IMR-90 (cell line): ENCODE measurements at regions not wholly inside any gene's neighbourhood (a gene's known extent, or its start where the extent isn't known, plus 50 kb on each side); places are given as distances from the start of the nearest gene placed in this dataset.

Experiments
- ATAC-seq: fragments of 200-7000 bp; cut with Tn5 transposase; 2 replicates; pipeline ENCODE4 v1.9.1; 2020; ENCODE audit warnings: low read depth, mild to moderate bottlenecking, moderate library complexity
- BruUV-seq: library from RNA; stranded (reverse); fragments of 400-500 nt; replicated peaks from 2 replicates; lab custom pipeline; 2021; lab: Mats Ljungman, UMichigan
- CTCF ChIA-PET: fragments of 300-600 bp; formaldehyde crosslinking; extraction: SDS; loops from one replicate; lab custom pipeline; 2021; ENCODE audit warnings: antibody characterized with exemption; lab: Yijun Ruan, JAX
- POLR2A ChIA-PET: fragments of 300-600 bp; sonication (Branson Sonifier 250); formaldehyde crosslinking; loops from one replicate; lab custom pipeline; 2022; ENCODE audit warnings: antibody characterized with exemption; ENCODE audit not compliant: unreplicated experiment; lab: Charles Lee
- DNase-seq: peaks from one replicate; pipeline ENCODE4 v3.0.0; 2013
- H2AFZ ChIP-seq: replicated peaks from 2 replicates; pipeline ENCODE3; 2013; ENCODE audit warnings: low read length, mild to moderate bottlenecking; ENCODE audit not compliant: poor library complexity
- H2AK5ac ChIP-seq: 2 replicates; pipeline ENCODE4 v1.6.1; 2013; ENCODE audit warnings: low read depth, low read length, inconsistent platforms
- H2AK9ac ChIP-seq: replicated peaks from 2 replicates; pipeline ENCODE3; 2013; ENCODE audit warnings: mild to moderate bottlenecking, low read depth, low read length, moderate library complexity; ENCODE audit not compliant: poor library complexity
- H2BK120ac ChIP-seq: 2 replicates; pipeline ENCODE4 v1.6.1; 2013; ENCODE audit warnings: low read depth, low read length, inconsistent platforms
- H2BK15ac ChIP-seq: 3 replicates; pipeline ENCODE4 v1.6.1; 2013; ENCODE audit warnings: low read depth, low read length, inconsistent platforms
- H2BK20ac ChIP-seq: 2 replicates; pipeline ENCODE4 v1.6.1; 2013; ENCODE audit warnings: low read depth, mild to moderate bottlenecking, inconsistent platforms, low read length, moderate library complexity
- H2BK5ac ChIP-seq: 2 replicates; pipeline ENCODE4 v1.6.1; 2013; ENCODE audit warnings: mild to moderate bottlenecking, low read depth, low read length, inconsistent platforms; ENCODE audit not compliant: poor library complexity, severe bottlenecking
- H3K14ac ChIP-seq: replicated peaks from 2 replicates; pipeline ENCODE4 v1.6.1; 2013; ENCODE audit warnings: low read depth, low read length, inconsistent platforms
- H3K18ac ChIP-seq: 2 replicates; pipeline ENCODE4 v1.6.1; 2013; ENCODE audit warnings: low read depth, low read length, control low read depth
- H3K23ac ChIP-seq: 2 replicates; pipeline ENCODE4 v1.6.1; 2013; ENCODE audit warnings: low read depth, low read length, inconsistent platforms
- H3K27ac ChIP-seq: 2 replicates; pipeline ENCODE4 v1.5.1; 2013; ENCODE audit warnings: mild to moderate bottlenecking, control low read depth, low read length; ENCODE audit not compliant: insufficient read depth
- H3K27me3 ChIP-seq: 2 replicates; pipeline ENCODE4 v1.6.1; 2013; ENCODE audit warnings: low read length; ENCODE audit not compliant: control insufficient read depth, insufficient read depth
- H3K36me3 ChIP-seq: 2 replicates; pipeline ENCODE4 v1.6.1; 2013; ENCODE audit warnings: low read length, mixed read lengths; ENCODE audit not compliant: control insufficient read depth, insufficient read depth
- H3K4ac ChIP-seq: 2 replicates; pipeline ENCODE4 v1.6.1; 2013; ENCODE audit warnings: low read depth, low read length, inconsistent platforms
- H3K4me1 ChIP-seq: 2 replicates; pipeline ENCODE4 v1.6.1; 2013; ENCODE audit warnings: low read length, mixed read lengths; ENCODE audit not compliant: control insufficient read depth, insufficient read depth
- H3K4me2 ChIP-seq: 2 replicates; pipeline ENCODE4 v1.6.1; 2013; ENCODE audit warnings: low read depth, mild to moderate bottlenecking, control low read depth, low read length, moderate library complexity
- H3K4me3 ChIP-seq: 2 replicates; pipeline ENCODE4 v1.5.1; 2013; ENCODE audit warnings: low read depth, mild to moderate bottlenecking, control low read depth, low read length, moderate library complexity; ENCODE audit not compliant: insufficient read depth
- H3K56ac ChIP-seq: 2 replicates; pipeline ENCODE4 v1.6.1; 2013; ENCODE audit warnings: low read length, inconsistent platforms; ENCODE audit not compliant: insufficient read depth; ENCODE audit errors: extremely low read depth
- H3K79me1 ChIP-seq, 2 experiments: 2 replicates each; pipeline ENCODE4 v1.6.1; 2013; ENCODE audit warnings: low read length in 2 of 2, inconsistent platforms in 1 of 2, low read depth in 1 of 2
- H3K9ac ChIP-seq: 2 replicates; pipeline ENCODE4 v1.6.1; 2013; ENCODE audit warnings: low read depth, low read length, control low read depth
- H3K9me1 ChIP-seq: 2 replicates; pipeline ENCODE4 v1.6.1; 2013; ENCODE audit warnings: low read length, inconsistent platforms; ENCODE audit not compliant: insufficient read depth
- H3K9me3 ChIP-seq: 2 replicates; pipeline ENCODE4 v1.6.1; 2013; ENCODE audit warnings: low read length; ENCODE audit not compliant: control insufficient read depth, insufficient read depth
- H4K20me1 ChIP-seq: 2 replicates; pipeline ENCODE4 v1.6.1; 2013; ENCODE audit warnings: low read length, inconsistent platforms; ENCODE audit not compliant: insufficient read depth
- H4K5ac ChIP-seq: 2 replicates; pipeline ENCODE4 v1.6.1; 2013; ENCODE audit warnings: mild to moderate bottlenecking, low read depth, low read length, control low read depth
- H4K8ac ChIP-seq, 2 experiments: 2 replicates each; pipeline ENCODE4 v1.6.1; 2013; ENCODE audit warnings: low read depth in 2 of 2, low read length in 2 of 2, control low read depth in 1 of 2, inconsistent platforms in 1 of 2
- H4K91ac ChIP-seq: 2 replicates; pipeline ENCODE4 v1.6.1; 2013; ENCODE audit warnings: low read depth, low read length, inconsistent platforms; ENCODE audit not compliant: insufficient read depth
- ELK1 ChIP-seq: fragments of 150-350 bp; IDR thresholded peaks from 2 replicates; pipeline ENCODE4 v1.6.1; 2016; ENCODE audit warnings: low read depth, mild to moderate bottlenecking, low read length, moderate library complexity, borderline replicate concordance
- MAFK ChIP-seq: IDR thresholded peaks from 2 replicates; pipeline ENCODE4 v1.6.1; 2012; ENCODE audit warnings: low read depth, low read length, improper control_type of control experiment
- MAZ ChIP-seq: IDR thresholded peaks from 2 replicates; pipeline ENCODE4 v1.6.1; 2012; ENCODE audit warnings: low read depth, mild to moderate bottlenecking, low read length, improper control_type of control experiment, moderate library complexity, borderline replicate concordance
- NFE2L2 ChIP-seq: fragments of 150-350 bp; IDR thresholded peaks from 2 replicates; pipeline ENCODE4 v1.6.1; 2016; ENCODE audit warnings: low read depth, mild to moderate bottlenecking, low read length
- POLR2A ChIP-seq: IDR thresholded peaks from 2 replicates; pipeline ENCODE4 v1.6.1; 2012; ENCODE audit warnings: mild to moderate bottlenecking, low read depth, low read length
- RAD21 ChIP-seq: IDR thresholded peaks from 2 replicates; pipeline ENCODE4 v1.6.1; 2012; ENCODE audit warnings: low read length, improper control_type of control experiment
- SMC3 ChIP-seq: fragments of 150-350 bp; IDR thresholded peaks from 2 replicates; pipeline ENCODE4 v1.6.1; 2016; ENCODE audit warnings: low read depth, mild to moderate bottlenecking, antibody characterized with exemption, low read length, moderate library complexity
- WGBS, 2 experiments: methylation state at CpG; one replicate each; pipeline versions ENCODE4 v1.1.5 to v1.1.7; 2013; ENCODE audit warnings: missing lambda C conversion rate in 2 of 2; ENCODE audit not compliant: insufficient read length in 1 of 2; ENCODE audit errors: extremely low coverage in 2 of 2; 5-methylcytosine and 5-hydroxymethylcytosine counted together
- dilution Hi-C: fragments of 300-500 bp; cut with HindIII; formaldehyde crosslinking; loops from one replicate; pipeline ENCODE4 v1.14.3; 2018; ENCODE audit warnings: low sequenced_read_pairs; ENCODE audit not compliant: unreplicated experiment
- in situ Hi-C: fragments of 300-500 bp; cut with MboI; formaldehyde crosslinking; loops from 3 replicates; pipeline ENCODE4 v1.14.3; 2019; ENCODE audit warnings: low sequenced_read_pairs, inconsistent platforms, mixed read lengths
- intact Hi-C: fragments of 100-400 bp; cut with micrococcal nuclease; formaldehyde crosslinking; loops from 2 replicates; pipeline ENCODE4 v1.10.0; 2022

DNA sequence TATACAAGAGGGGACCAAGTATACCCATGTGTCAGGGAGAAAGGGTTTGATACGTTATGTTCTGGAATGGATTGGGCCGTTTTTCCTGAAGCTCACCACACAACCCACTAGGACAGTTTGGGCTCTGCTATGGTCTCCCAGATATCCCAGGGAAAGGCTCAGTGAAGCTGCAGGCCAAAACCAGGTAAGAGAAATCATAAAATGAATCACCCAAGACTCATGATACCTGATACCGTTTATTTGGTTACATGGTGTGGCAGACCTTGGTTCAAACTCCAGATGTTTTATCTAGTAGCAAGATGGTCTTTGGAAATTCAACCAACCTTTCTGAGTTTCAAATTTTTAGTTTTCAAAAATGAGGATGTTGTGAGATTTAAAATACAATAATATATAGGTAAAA is 177.6 kb downstream of the C12orf75 start:
- WGBS, 2 experiments, result no CpG with 5 or more reads among the region's 3 CpGs
- Histone ChIP-seq H2BK15ac (no peak overlapping the region), H3K9me3 (no peaks in the 10 kb centered on the region), H2BK20ac (no peak overlapping the region), H2AK9ac (no peak overlapping the region), H3K18ac (no peak overlapping the region), H3K14ac (no peak overlapping the region), H2BK5ac (no peak overlapping the region), H4K8ac (no peak overlapping the region), H2AFZ (no peak overlapping the region), H2AK5ac (no peak overlapping the region), H4K91ac (no peak overlapping the region), H3K4ac (no peak overlapping the region), H3K4me1 (no peaks in the 10 kb centered on the region), H3K27me3 (peaks cover 14% of the 10 kb centered on the region), H2BK120ac (no peak overlapping the region), H3K23ac (no peak overlapping the region), H3K4me3 (no peak overlapping the region), H3K36me3 (no peaks in the 10 kb centered on the region), H3K56ac (no peak overlapping the region), H3K4me2 (no peak overlapping the region), H4K20me1 (no peaks in the 10 kb centered on the region), H3K9ac (no peak overlapping the region), H4K5ac (no peak overlapping the region), H3K79me1 (no peaks in the 10 kb centered on the region), H3K27ac (no peak overlapping the region), H3K9me1 (no peaks in the 10 kb centered on the region)
- intact Hi-C loops, result no loop called here
- no peak for DNase-seq
- ChIA-PET CTCF (no interaction called here), POLR2A (no interaction called here)
- no peak for ATAC-seq
- in situ Hi-C loops, result no loop called here
- dilution Hi-C loops, result no loop called here
- no TSS peak for BruUV-seq
- TF ChIP-seq MAZ (no peak), POLR2A (no peak), MAFK (no peak), ELK1 (no peak), RAD21 (no peak), SMC3 (no peak), NFE2L2 (no peak)
